Fibroblast of skin of back (primary cell): ENCODE measurements at regions not wholly inside any gene's neighbourhood (a gene's known extent, or its start where the extent isn't known, plus 50 kb on each side); places are given as distances from the start of the nearest gene placed in this dataset.
A peak's percentile ranks its signal among the peaks of the same experiment; 100 is the strongest.

ENCODE experiments used
- DNase-seq: peaks from one replicate; pipeline ENCODE4 v3.0.0-alpha.2; 2013

DNA sequence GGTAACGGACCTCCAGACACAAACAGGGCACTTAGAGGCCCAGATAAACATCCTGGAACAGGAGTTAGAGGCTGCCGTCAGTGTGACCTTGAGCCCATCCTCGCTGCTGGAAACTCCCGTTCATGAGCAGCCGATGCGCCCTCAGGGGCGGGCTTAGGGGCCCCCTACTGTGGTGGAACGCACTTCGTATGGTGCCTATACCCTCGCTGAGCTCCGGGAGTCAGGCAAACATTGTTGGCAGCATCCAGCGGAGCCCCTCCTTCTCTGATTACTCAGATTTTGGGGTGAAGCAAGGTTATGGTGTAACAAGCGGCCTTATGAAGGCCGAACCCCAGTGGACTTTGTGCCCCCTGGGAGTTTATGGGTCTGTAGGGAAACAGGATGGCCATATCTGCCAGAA, 205.3 kb upstream of the SYT4 start:
- no peak for DNase-seq

DNA sequence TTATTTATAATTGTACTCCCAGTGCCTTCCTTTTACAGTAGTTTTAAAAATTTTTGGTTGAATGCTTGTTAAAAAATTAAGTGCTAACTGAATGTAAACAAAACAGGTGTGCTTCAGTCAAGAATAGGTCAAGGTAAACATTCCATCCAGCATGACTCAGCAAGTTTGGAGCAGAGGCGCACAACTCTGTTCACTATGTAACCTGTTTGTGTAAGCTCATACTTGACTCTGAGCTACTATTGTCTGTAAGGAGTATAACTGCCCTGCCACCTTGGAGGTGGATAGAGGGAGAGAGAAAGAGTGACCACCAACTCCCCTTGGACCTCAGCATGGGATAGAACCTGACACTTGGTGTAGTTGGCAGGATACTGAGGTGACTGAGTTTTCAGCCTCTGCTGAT, 207.4 kb upstream of the SYT4 start:
- DNase-seq, result no peak

DNA sequence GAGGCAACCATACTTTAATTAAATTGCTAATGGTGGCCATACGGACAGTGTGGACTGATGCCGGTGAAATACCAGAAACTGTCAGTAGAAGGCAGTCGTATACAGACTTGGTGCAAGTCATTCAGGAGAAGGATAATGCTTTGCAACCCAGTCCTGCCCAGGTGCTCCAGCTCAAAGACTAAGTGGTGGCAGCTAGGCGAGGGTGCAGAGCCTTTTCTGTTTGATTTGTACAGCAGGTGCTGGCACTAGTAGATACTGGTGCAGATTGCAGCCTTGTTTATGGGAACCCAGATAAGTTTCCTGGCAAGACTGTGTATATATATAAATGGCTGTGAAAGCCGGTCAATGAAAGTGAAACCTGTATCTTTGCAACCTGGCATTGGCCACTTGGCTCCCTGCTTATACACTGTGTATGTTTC, 208.3 kb upstream of the SYT4 start:
- DNase-seq, result no peak

- no peak for DNase-seq
Observed at GRCh38 chr18:43486462-43486861, 209.2 kb upstream of the SYT4 start.

DNA sequence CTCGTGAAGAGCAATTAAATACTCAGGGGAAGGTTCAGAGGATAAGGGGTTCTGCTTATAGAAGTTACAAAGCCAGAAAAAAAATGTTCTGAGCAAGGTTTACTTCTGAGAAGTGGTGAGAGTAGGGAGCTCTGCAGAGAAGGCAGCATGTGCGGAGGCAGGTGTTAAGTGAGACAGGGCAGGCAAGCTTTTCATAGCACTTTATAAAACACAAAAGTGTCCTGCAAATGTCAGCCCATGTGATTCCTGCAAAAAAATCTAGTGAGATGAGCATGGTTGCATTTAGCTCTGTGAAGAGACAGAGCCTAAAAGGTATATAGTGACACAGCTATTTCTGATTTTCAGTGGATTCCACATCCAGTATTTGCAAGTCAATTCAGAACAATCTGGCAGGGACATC, 223.8 kb upstream of the SYT4 start:
- no peak for DNase-seq

DNA sequence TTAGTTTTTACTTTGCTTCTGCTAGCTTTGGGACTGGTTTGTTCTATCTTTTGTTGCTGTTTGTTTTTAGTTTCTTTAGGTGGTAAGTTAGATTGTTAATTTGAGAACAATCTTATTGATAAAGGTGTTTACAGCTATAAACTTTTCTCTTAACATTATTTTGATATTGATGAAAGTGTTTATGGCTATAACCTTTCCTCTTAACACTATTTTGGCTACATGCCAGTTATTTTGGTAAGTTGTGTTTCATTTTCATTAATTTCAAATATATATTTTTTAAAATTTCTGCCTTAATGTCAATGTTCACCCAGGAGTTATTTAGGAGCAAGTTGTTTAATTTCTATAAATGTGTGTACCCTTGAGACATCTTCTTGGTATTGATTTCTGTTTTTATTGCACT, 229.6 kb upstream of the SYT4 start:
- DNase-seq, result no peak

DNA sequence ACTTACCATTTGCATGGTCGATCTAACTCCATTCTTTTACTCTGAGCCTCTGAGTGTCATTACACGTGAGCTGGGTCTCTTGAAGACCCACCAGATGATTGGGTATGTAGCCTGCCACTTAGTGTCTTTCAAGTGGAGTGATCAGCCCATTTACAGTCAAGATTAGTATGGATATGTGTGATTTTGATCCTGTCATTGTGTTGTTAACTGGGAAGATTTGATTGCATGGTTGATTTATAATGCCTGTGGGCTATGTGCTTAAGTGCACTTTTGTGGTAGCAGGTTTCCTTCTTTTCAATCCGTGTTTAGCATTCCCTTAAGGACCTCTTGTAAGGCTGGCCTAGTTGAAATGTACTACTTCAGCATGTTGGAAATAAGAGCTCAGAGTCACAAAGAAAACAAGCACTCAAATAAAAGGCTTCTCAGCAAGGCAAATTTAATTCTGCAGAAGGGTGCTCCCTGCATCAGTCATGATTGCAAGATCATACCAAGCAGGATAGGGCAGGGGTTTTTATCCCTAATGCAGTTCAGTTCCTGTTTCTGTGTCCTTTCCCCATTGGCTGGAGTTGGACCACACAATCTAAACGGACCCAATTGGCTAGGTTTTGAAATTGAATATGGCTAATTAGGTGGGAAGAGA, 230.7 kb upstream of the SYT4 start:
- DNase-seq, result no peak

- DNase-seq, result no peak
Observed at GRCh38 chr18:43514747-43515146, 237.5 kb upstream of the SYT4 start.

- DNase-seq, result no peak
Observed at GRCh38 chr18:43515481-43515880, 238.2 kb upstream of the SYT4 start.

- DNase-seq, result no peak
Observed at GRCh38 chr18:43524260-43524659, 247.0 kb upstream of the SYT4 start.

DNA sequence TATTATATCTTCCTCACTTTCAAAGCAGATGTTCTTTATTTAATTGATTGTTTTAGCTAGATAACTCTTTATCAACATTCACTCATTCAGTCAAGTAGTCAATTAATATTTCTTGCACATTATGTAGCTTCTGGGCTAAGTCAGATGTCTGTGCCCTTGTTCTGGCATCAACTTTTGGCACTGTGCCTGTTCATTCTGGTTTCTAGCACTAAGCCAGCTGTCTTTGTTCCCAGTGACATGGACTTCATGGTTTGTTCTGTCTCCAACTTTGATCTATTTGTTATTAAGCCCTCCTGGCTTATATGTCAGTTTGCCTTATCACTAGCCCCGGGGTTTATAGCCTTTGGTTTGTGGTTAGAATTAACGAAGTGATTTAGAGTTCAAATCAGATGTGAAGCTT, 247.9 kb upstream of the SYT4 start:
- DNase-seq, result no peak

GRCh38 chr18:43526426-43527145, 249.3 kb upstream of the SYT4 start:
- peak; percentile 69 for DNase-seq

DNA sequence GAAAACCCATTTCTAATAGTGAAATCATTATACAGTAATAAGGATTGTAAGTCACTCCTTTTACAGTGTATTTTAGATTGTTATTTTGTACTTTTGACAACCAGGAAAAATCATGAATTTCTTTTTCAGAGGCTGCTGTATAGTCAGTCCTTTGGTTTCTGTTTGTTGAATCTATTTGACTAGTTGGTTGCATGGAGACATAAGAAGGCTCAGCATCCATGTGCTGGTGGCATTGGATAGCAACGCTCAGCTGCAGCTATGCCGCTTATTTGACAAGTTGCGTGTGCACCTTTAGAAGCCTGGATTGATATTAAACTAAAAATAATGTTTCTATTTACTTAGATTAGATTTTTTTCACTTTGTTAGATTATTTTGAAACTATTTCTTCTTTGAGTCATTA, 254.1 kb upstream of the SYT4 start:
- no peak for DNase-seq

GRCh38 chr18:43533371-43533770, 256.1 kb upstream of the SYT4 start:
- peak; percentile 41 for DNase-seq

GRCh38 chr18:43534511-43534910, 257.2 kb upstream of the SYT4 start:
- DNase-seq, result peak; percentile 44

DNA sequence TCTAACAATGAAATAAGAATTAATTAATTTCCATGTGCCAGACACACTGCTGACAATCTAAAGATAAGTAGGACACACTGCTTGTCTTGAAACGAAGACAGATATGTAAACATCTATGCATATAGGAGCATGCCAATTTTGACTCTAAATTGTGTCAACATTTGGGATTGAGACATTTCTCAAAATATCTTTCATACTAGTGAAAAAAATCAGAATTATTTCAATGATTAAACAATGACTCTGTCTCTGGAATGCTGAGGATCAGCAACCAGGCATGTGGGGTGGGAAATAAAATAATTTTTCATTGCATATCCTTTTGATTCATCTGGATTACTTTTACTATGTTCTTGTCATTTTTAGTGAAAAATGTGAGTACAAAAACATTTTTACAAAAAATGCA, 262.6 kb upstream of the SYT4 start:
- peak; percentile 80 for DNase-seq

DNA sequence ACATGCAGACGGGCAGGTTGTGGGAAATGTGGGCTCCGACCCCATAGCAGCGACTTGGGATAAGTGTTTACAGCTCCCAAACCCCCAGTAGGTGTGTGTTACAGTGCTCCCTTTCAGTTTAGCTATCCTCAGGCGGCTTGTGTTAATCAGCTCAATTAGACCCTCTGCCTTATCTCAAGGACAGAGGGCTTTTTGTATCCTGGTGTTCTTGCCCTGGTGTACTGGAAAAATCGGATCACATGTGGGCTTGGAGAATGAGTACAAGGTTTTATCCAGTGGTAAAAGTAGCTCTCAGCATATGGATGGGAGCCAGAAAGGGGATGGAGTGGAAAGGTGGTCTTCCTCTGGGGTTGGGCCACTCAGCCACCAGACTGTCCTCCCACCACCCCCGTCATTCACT, 264.7 kb upstream of the SYT4 start:
- DNase-seq, result no peak

DNA sequence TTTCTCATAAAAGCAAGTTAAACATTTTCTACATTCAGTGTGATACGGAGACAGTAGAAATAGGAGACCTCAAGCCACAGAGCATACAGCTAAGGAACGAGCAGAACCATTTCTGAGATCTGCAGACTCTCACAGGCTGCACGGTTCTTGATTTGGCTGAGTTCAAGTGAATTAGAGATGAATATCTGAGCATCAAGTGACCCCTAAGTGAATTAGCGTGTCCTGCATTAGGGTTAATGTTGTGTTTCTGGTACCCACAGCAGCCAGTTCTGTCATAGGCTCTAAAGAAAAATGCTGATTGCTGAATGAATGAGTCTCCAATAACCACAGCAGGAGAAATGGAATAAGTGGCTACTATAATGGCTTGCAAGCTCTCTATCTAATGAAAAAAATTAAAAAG, 265.9 kb upstream of the SYT4 start:
- no peak for DNase-seq

DNA sequence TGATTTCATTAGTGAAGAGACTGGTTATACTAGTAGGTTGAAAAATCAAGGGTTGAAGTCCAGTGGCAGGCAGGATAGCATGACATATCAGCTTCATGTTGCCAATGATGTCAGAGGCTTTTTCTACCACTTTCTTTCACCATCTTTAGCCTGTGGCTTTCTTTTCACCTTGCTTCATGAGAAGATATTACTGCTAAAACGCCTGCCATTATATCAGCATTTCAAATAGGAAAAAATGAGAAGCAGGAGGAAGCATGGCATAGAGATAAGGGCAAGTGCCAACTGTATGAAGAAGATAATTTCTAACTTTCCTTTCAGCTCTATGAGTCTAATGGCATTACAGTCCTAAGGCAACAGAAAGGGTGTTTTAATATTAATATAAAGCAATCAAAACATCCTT, 270.2 kb upstream of the SYT4 start:
- no peak for DNase-seq

- DNase-seq, result no peak
Observed at GRCh38 chr18:43559507-43559906, 282.2 kb upstream of the SYT4 start.

GRCh38 chr18:43563780-43564179, 286.5 kb upstream of the SYT4 start:
- peak; percentile 56 for DNase-seq

GRCh38 chr18:43570593-43570992, 293.3 kb upstream of the SYT4 start:
- DNase-seq, result no peak

- DNase-seq, result peak; percentile 52
Observed at GRCh38 chr18:43571078-43571689, 293.9 kb upstream of the SYT4 start.

DNA sequence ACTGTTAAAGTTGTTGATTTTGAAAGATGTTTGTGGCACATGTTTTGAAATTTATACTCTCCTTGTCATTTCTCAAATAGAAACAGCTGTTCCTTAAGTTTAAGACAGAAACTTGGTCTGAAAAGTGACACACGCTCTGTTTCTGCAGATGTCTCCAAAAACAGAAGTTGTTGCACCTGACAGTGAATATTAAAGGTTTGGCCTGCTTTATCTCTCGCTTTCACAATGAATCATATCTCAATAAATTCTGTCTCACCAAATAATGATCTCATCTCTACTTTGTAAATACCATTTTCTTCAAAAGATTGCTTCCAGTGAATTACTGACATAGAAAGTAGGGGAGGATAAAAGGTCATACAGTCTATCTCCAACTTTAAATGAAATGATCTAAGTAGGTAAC, 294.9 kb upstream of the SYT4 start:
- DNase-seq, result no peak
